Stomach smooth muscle (tissue), 2 donors: ENCODE measurements at regions not wholly inside any gene's neighbourhood (a gene's known extent, or its start where the extent isn't known, plus 50 kb on each side); places are given as distances from the start of the nearest gene placed in this dataset.

ENCODE experiments used
- H3K27ac ChIP-seq: one replicate; pipeline ENCODE4 v1.7.0; 2013; ENCODE audit warnings: mild to moderate bottlenecking, low read length, inconsistent platforms
- H3K27me3 ChIP-seq, 2 donors: one replicate each; pipeline ENCODE4 v1.7.0; 2013; ENCODE audit warnings: low read length in 2 of 2; ENCODE audit not compliant: insufficient read depth in 2 of 2, control insufficient read depth in 1 of 2
- H3K36me3 ChIP-seq, 2 donors: one replicate each; pipeline ENCODE4 v1.7.0; 2013; ENCODE audit warnings: low read length in 2 of 2; ENCODE audit not compliant: control insufficient read depth in 2 of 2, insufficient read depth in 2 of 2
- H3K4me1 ChIP-seq: one replicate; pipeline ENCODE4 v1.7.0; 2013; ENCODE audit warnings: low read length; ENCODE audit not compliant: control insufficient read depth, insufficient read depth
- H3K4me3 ChIP-seq, 2 donors: one replicate each; pipeline ENCODE4 v1.7.0; 2013; ENCODE audit warnings: low read length in 2 of 2
- H3K9ac ChIP-seq, 2 donors: one replicate each; pipeline ENCODE4 v1.7.0; 2013; ENCODE audit warnings: low read length in 2 of 2, mild to moderate bottlenecking in 1 of 2
- H3K9me3 ChIP-seq, 2 donors: one replicate each; pipeline ENCODE4 v1.7.0; 2013; ENCODE audit warnings: low read length in 2 of 2; ENCODE audit not compliant: control insufficient read depth in 2 of 2
- donor health status: healthy.
- donor health status: Pancreatic carcinoma.

GRCh38 chr3:141418751-141419150 lies 50.4 kb downstream of the ZBTB38 start:
- no peak overlapping the region for H3K27ac ChIP-seq
- H3K9me3 ChIP-seq, result no peaks in the 10 kb centered on the region
- peaks cover 22 to 26% of the 10 kb centered on the region in 2 donors for H3K36me3 ChIP-seq
- H3K4me3 ChIP-seq, result no peak overlapping the region
- no peak overlapping the region for H3K9ac ChIP-seq
- no peaks in the 10 kb centered on the region for H3K27me3 ChIP-seq
- H3K4me1 ChIP-seq, result peaks cover 55% of the 10 kb centered on the region

DNA sequence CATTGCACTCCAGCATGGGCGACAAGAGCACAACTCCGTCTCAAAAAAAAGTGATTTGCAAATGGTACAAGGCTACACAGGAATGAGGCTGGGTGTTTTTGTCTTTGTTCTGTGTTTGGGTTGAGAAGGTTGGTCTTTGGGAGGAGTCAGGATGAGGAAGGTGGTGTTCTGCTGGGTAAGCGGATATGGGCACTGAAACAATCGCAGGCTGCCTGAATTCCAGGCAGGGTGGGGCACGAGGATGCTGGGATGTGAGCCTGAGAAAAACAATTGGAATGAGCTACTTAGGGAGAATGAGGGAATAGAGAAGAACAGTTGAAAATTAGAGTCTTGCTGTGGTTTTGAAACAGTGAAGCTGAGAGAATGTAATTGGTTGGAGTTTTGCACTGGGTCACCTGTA lies 51.6 kb downstream of the ZBTB38 start:
- H3K4me1 ChIP-seq, result peaks cover 49% of the 10 kb centered on the region
- no peak overlapping the region for H3K4me3 ChIP-seq
- H3K27me3 ChIP-seq, result no peaks in the 10 kb centered on the region
- no peak overlapping the region for H3K9ac ChIP-seq
- H3K27ac ChIP-seq, result peak overlapping the region; percentile 49
- no peaks in the 10 kb centered on the region for H3K9me3 ChIP-seq
- peaks cover 14 to 15% of the 10 kb centered on the region in 2 donors for H3K36me3 ChIP-seq

DNA sequence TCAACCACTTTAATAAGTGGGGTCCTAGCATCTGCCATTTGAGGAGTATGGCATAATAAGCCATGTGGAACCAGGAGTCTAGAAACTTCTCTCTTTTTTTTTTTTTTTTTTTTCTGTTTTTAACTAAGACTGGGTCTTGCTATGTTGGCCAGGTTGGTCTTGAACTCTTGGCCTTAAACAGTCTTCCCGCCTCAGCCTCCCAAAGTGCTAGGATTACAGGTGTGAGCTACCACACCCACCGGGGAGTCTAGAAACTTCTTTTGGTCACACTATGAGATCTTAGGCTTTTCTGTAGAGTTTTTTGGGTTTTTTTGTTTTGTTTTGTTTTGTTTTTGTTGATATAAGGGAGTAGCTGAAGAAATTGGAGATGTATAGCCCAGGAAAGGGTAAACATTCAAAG lies 52.9 kb downstream of the ZBTB38 start:
- Histone ChIP-seq H3K27me3 (no peaks in the 10 kb centered on the region), H3K9ac (no peak overlapping the region), H3K4me3 (no peak overlapping the region), H3K36me3 (peaks cover 8 to 9% of the 10 kb centered on the region in 2 donors), H3K27ac (no peak overlapping the region), H3K9me3 (no peaks in the 10 kb centered on the region), H3K4me1 (peaks cover 48% of the 10 kb centered on the region)

- H3K9ac ChIP-seq, result no peak overlapping the region
- no peaks in the 10 kb centered on the region for H3K9me3 ChIP-seq
- peak overlapping the region; percentile 37 for H3K27ac ChIP-seq
- H3K36me3 ChIP-seq, result peaks cover 4 to 6% of the 10 kb centered on the region in 2 donors
- H3K27me3 ChIP-seq, result no peaks in the 10 kb centered on the region
- H3K4me3 ChIP-seq, result no peak overlapping the region
- peaks cover 48% of the 10 kb centered on the region for H3K4me1 ChIP-seq
Observed at GRCh38 chr3:141421639-141422319, 53.5 kb downstream of the ZBTB38 start.

DNA sequence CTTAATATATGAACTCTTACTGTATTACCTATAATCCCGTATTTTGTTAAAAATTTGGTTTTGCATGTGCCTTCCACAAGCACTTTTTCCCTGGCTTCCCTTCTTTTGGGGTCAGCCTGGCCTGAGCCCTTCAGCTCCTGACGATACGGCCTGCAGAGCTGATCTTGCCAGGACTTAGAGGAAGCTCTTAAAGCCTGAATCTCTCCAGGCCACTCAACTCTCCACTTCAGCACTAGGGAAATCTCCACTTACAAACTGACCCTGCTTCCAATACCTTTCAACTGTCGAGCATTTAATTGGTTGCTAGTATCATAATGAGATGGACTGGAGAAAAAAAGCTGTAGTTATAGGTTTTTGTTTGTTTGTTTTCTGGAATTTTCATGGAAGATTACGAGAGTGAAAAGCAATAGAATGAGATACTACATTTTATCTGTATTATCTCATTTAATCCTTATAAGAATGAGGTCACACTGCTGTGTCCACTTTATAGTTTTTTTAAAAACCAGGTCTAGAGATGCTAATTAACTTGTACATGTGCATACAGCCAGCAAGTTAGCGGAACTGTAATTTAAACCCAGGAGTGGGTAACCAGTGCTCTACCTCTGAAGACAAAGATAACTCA lies 54.8 kb downstream of the ZBTB38 start:
- Histone ChIP-seq H3K4me1 (peaks cover 56% of the 10 kb centered on the region), H3K27ac (no peak overlapping the region), H3K36me3 (peaks cover 0 to 4% of the 10 kb centered on the region in 2 donors), H3K4me3 (no peak overlapping the region), H3K9ac (no peak overlapping the region), H3K9me3 (no peaks in the 10 kb centered on the region), H3K27me3 (no peaks in the 10 kb centered on the region)

GRCh38 chr3:141425523-141426233 lies 57.4 kb downstream of the ZBTB38 start:
- Histone ChIP-seq H3K9ac (no peak overlapping the region), H3K4me1 (peaks cover 76% of the 10 kb centered on the region), H3K4me3 (peak overlapping the region in 1 of 2 donors; percentile 10), H3K36me3 (peaks cover 0 to 5% of the 10 kb centered on the region in 2 donors), H3K9me3 (no peaks in the 10 kb centered on the region), H3K27me3 (no peaks in the 10 kb centered on the region), H3K27ac (peak overlapping the region; percentile 87)

GRCh38 chr3:141426404-141427034 lies 58.2 kb downstream of the ZBTB38 start:
- Histone ChIP-seq H3K27me3 (no peaks in the 10 kb centered on the region), H3K27ac (peak overlapping the region; percentile 87), H3K9ac (peak overlapping the region in 1 of 2 donors; percentile 1), H3K36me3 (peaks cover 0 to 5% of the 10 kb centered on the region in 2 donors), H3K4me1 (peaks cover 79% of the 10 kb centered on the region), H3K4me3 (peak overlapping the region in 1 of 2 donors; percentile 10), H3K9me3 (no peaks in the 10 kb centered on the region)

DNA sequence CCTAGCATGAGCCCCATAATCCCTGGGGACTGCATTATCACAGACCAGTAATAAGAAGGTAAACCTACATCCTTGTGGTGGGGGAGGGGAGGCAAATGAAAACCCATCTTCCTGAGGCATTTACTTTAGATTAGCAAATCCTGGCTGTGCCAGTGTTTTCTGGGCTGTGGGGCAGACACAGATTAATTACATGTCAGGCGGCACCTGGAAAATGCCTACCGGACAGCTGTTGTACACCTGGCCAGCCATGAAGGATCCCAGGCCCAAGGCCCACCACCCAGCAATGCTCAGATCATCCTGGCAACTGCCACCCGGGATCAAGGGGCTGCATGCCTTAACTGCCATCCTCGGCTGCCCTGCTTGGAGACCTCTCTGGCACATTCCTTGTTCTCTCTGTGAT lies 59.1 kb upstream of the RASA2 start:
- H3K4me1 ChIP-seq, result peaks cover 75% of the 10 kb centered on the region
- H3K9ac ChIP-seq, result peak overlapping the region in 1 of 2 donors; percentile 19
- peak overlapping the region in 1 of 2 donors; percentile 40 for H3K4me3 ChIP-seq
- H3K36me3 ChIP-seq, result peaks cover 0 to 5% of the 10 kb centered on the region in 2 donors
- no peaks in the 10 kb centered on the region for H3K9me3 ChIP-seq
- H3K27me3 ChIP-seq, result no peaks in the 10 kb centered on the region
- H3K27ac ChIP-seq, result peak overlapping the region; percentile 87

GRCh38 chr3:141429371-141430035 lies 57.3 kb upstream of the RASA2 start:
- Histone ChIP-seq H3K4me3 (peak overlapping the region; percentile 44 to 58), H3K4me1 (peaks cover 72% of the 10 kb centered on the region), H3K36me3 (peaks cover 0 to 5% of the 10 kb centered on the region in 2 donors), H3K9me3 (no peaks in the 10 kb centered on the region), H3K27me3 (no peaks in the 10 kb centered on the region), H3K9ac (peak overlapping the region; percentile 42 to 66), H3K27ac (peak overlapping the region; percentile 87)

DNA sequence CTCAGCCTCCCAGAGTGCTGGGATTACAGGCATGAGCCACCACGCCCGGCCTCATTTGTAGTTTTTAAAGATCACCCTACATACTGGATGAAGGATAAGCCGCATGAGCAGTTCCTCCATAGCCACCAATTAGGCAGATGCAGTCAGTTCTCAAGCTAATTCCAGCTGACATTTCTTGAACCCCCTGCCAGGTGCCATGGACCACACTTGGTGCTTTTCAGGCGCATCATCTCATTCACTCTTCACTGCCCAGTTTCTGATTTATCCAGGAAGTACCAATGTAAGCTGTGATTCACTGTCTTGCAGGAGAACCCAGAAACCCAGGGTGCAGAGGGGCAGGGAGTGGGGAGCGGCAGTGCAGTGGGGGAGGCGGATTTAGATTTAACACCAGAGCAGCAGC lies 56.5 kb upstream of the RASA2 start:
- Histone ChIP-seq H3K9me3 (no peaks in the 10 kb centered on the region), H3K4me3 (peak overlapping the region; percentile 42 to 60), H3K36me3 (peaks cover 0 to 5% of the 10 kb centered on the region in 2 donors), H3K27ac (peak overlapping the region; percentile 87), H3K27me3 (no peaks in the 10 kb centered on the region), H3K9ac (peak overlapping the region; percentile 55 to 66), H3K4me1 (peaks cover 66% of the 10 kb centered on the region)
